NCI-H1417 (cell line): ENCODE measurements at regions not wholly inside any gene's neighbourhood (a gene's known extent, or its start where the extent isn't known, plus 50 kb on each side); places are given as distances from the start of the nearest gene placed in this dataset.

ENCODE experiments used
- DNase-seq, 3 experiments: peaks; one replicate each; lab custom pipeline; 2025; lab: John Stamatoyannopoulos, UW

GRCh38 chr5:68534131-68534940, 318.8 kb downstream of the PIK3R1 start:
- peak in 2 of 3 experiments; percentile 33 to 97 for DNase-seq

GRCh38 chr5:68534956-68535520, 319.5 kb downstream of the PIK3R1 start:
- DNase-seq = no peak

- no peak for DNase-seq
Measured at GRCh38 chr5:68538814-68539420, 323.4 kb downstream of the PIK3R1 start.

GRCh38 chr5:68540798-68541590, 325.4 kb downstream of the PIK3R1 start:
- no peak for DNase-seq

- no peak for DNase-seq
Measured at GRCh38 chr5:68542207-68542606, 326.7 kb downstream of the PIK3R1 start.

GRCh38 chr5:68543212-68543611, 327.7 kb downstream of the PIK3R1 start:
- DNase-seq = no peak

- no peak for DNase-seq
Measured at GRCh38 chr5:68544091-68544647, 328.6 kb downstream of the PIK3R1 start.

- DNase-seq = peak in 1 of 3 experiments; percentile 33
Measured at GRCh38 chr5:68544648-68545552, 329.3 kb downstream of the PIK3R1 start.

- peak in 2 of 3 experiments; percentile 3 to 75 for DNase-seq
Measured at GRCh38 chr5:68545636-68546295, 330.2 kb downstream of the PIK3R1 start.

GRCh38 chr5:68547056-68547455, 331.5 kb downstream of the PIK3R1 start:
- DNase-seq = no peak

GRCh38 chr5:68547622-68548021, 332.1 kb downstream of the PIK3R1 start:
- DNase-seq = no peak

- peak in 1 of 3 experiments; percentile 89 for DNase-seq
Measured at GRCh38 chr5:68548959-68549676, 333.6 kb downstream of the PIK3R1 start.

GRCh38 chr5:68550015-68550414, 334.5 kb downstream of the PIK3R1 start:
- DNase-seq = no peak

GRCh38 chr5:68551436-68551835, 335.9 kb downstream of the PIK3R1 start:
- no peak for DNase-seq

- DNase-seq = no peak
Measured at GRCh38 chr5:68554571-68555279, 339.2 kb downstream of the PIK3R1 start.

GRCh38 chr5:68555907-68556681, 340.5 kb downstream of the PIK3R1 start:
- DNase-seq = no peak

- DNase-seq = no peak
Measured at GRCh38 chr5:68557162-68557936, 341.8 kb downstream of the PIK3R1 start.
